Transverse colon (tissue), 4 donors: ENCODE measurements at regions not wholly inside any gene's neighbourhood (a gene's known extent, or its start where the extent isn't known, plus 50 kb on each side); places are given as distances from the start of the nearest gene placed in this dataset.

Source experiments
- DNase-seq: peaks from one replicate; pipeline ENCODE4 v3.0.0-alpha.2; 2019
- H3K27ac ChIP-seq, 4 donors: fragments of 200-600 bp; sonication (generic); 2 replicates each; pipeline ENCODE4 v1.5.1; 2016 to 2018; ENCODE audit warnings: inconsistent platforms in 4 of 4
- H3K27me3 ChIP-seq: fragments of 200-600 bp; sonication (generic); 2 replicates; pipeline ENCODE4 v1.5.1; 2017; ENCODE audit warnings: inconsistent platforms
- H3K36me3 ChIP-seq, 4 donors: fragments of 200-600 bp; sonication (generic); 2 replicates each; pipeline ENCODE4 v1.5.1; 2017 to 2019; ENCODE audit warnings: inconsistent platforms in 4 of 4
- H3K4me1 ChIP-seq, 4 donors: fragments of 200-600 bp; sonication (generic); 2 replicates each; pipeline ENCODE4 v1.5.1; 2017 to 2020; ENCODE audit warnings: inconsistent platforms in 4 of 4
- H3K4me3 ChIP-seq, 4 donors: fragments of 200-600 bp; sonication (generic); 1 replicate in 1 of 4; 2 replicates in 3 of 4; pipeline versions ENCODE4 v1.5.1 to v1.6.1; 2017 to 2019; ENCODE audit warnings: inconsistent platforms in 4 of 4
- H3K9me3 ChIP-seq, 2 donors: fragments of 200-600 bp; sonication (generic); 2 replicates each; pipeline ENCODE4 v1.5.1; 2017 to 2019; ENCODE audit warnings: inconsistent platforms in 2 of 2
- CTCF ChIP-seq, 5 experiments: fragments of 200-600 bp in 3 of 5; fragments of 450-650 bp in 2 of 5; sonication (generic) in 3 of 5; IDR thresholded peaks; 1 replicate in 2 of 5; 2 replicates in 3 of 5; pipeline ENCODE4 v1.5.1; 2016 to 2017; ENCODE audit warnings: antibody characterized with exemption in 5 of 5, inconsistent platforms in 3 of 5, mild to moderate bottlenecking in 2 of 5, moderate library complexity in 1 of 5
- EP300 ChIP-seq: sonication (generic); formaldehyde crosslinking; IDR thresholded peaks from one replicate; pipeline ENCODE4 v1.6.1; 2017; ENCODE audit warnings: antibody characterized with exemption, low read depth
- POLR2A ChIP-seq: fragments of 450-650 bp; IDR thresholded peaks from one replicate; pipeline ENCODE4 v1.6.1; 2016; ENCODE audit warnings: antibody characterized with exemption, mild to moderate bottlenecking, moderate library complexity
- POLR2AphosphoS5 ChIP-seq, 3 donors: sonication (generic); formaldehyde crosslinking; IDR thresholded peaks; one replicate each; pipeline ENCODE4 v1.6.1; 2016; ENCODE audit warnings: antibody characterized with exemption in 3 of 3
- WGBS, 2 donors: methylation state at CpG; one replicate each; pipeline ENCODE4 v1.1.5; 2018; ENCODE audit warnings: low coverage in 1 of 2; 5-methylcytosine and 5-hydroxymethylcytosine counted together
- in situ Hi-C, 4 donors: fragments of 200-750 bp; cut with MboI; loops; one replicate each; pipeline versions ENCODE4 v1.15.0 to v1.15.1; 2017; ENCODE audit warnings: low sequenced_read_pairs in 3 of 4, low pct_ligation_motif_present in 1 of 4, low pct_unique_long_range_greater_than_20kb in 1 of 4
- intact Hi-C: fragments of 100-400 bp; cut with DNase I; formaldehyde crosslinking; loops from one replicate; pipeline ENCODE4 v1.15.1; 2023; ENCODE audit warnings: low total_unique reads

- in situ Hi-C loops: loop anchor here in 2 of 4 donors (25.0 kb wide), 2 partner anchors 435 to 535 kb away; partner anchors contain the start of genes HMX2 (in 1 of the 2) and HMX3 (in 1 of the 2)
These were observed 94.2 kb upstream of the GPR26 start for GRCh38 chr10:123571978-123572377.

GRCh38 chr10:123573236-123574108, 92.7 kb upstream of the GPR26 start:
- DNase-seq: peak; percentile 59
- intact Hi-C loops: no loop called here
- no peaks in the 10 kb centered on the region for H3K9me3 ChIP-seq
- 15% methylated on average over 9 of the region's 9 CpGs; no CpG with 5 or more reads in 1 of the 2 donors for WGBS, 2 donors
- TF ChIP-seq POLR2A (no peak), POLR2AphosphoS5 (IDR thresholded peaks at IDR 0.05) (no peak), CTCF (IDR thresholded peaks at IDR 0.05) (peak; percentile 32 to 65 (median 57)), EP300 (no peak)
- peaks cover 56% of the 10 kb centered on the region for H3K27me3 ChIP-seq
- H3K4me1 ChIP-seq: no peaks in the 10 kb centered on the region
- H3K4me3 ChIP-seq: no peak overlapping the region
- in situ Hi-C loops: loop anchor here in 2 of 4 donors (25.0 kb wide), 2 partner anchors 436 to 536 kb away; partner anchors contain the start of genes HMX2 (in 1 of the 2) and HMX3 (in 1 of the 2)
- no peaks in the 10 kb centered on the region for H3K36me3 ChIP-seq
- H3K27ac ChIP-seq: no peak overlapping the region

More at GRCh38 chr10:123571978-123572377, 94.2 kb upstream of the GPR26 start:
- no peak for TF ChIP-seq POLR2A
- no peak for TF ChIP-seq EP300
- TF ChIP-seq CTCF (IDR thresholded peaks at IDR 0.05): no peak
- no peak for TF ChIP-seq POLR2AphosphoS5 (IDR thresholded peaks at IDR 0.05)
- Histone ChIP-seq H3K4me1 (no peaks in the 10 kb centered on the region), H3K27me3 (peaks cover 64% of the 10 kb centered on the region), H3K9me3 (no peaks in the 10 kb centered on the region), H3K36me3 (no peaks in the 10 kb centered on the region), H3K4me3 (no peak overlapping the region), H3K27ac (no peak overlapping the region)
- no peak for DNase-seq
- 66 to 81% methylated on average over 5 to 8 of the region's 8 CpGs for WGBS, 2 donors
- intact Hi-C loops: no loop called here

- Histone ChIP-seq H3K27me3 (peaks cover 49% of the 10 kb centered on the region), H3K4me3 (no peak overlapping the region), H3K27ac (no peak overlapping the region), H3K9me3 (no peaks in the 10 kb centered on the region), H3K36me3 (no peaks in the 10 kb centered on the region), H3K4me1 (no peaks in the 10 kb centered on the region)
- TF ChIP-seq EP300: no peak
- no peak for TF ChIP-seq POLR2AphosphoS5 (IDR thresholded peaks at IDR 0.05)
- TF ChIP-seq POLR2A: no peak
- TF ChIP-seq CTCF (IDR thresholded peaks at IDR 0.05): no peak
- in situ Hi-C loops: loop anchor here in 2 of 4 donors (25.0 kb wide), 2 partner anchors 437 to 537 kb away; partner anchors contain the start of genes HMX2 (in 1 of the 2) and HMX3 (in 1 of the 2)
- no peak for DNase-seq
- 67 to 76% methylated on average over 1 to 7 of the region's 7 CpGs for WGBS, 2 donors
- intact Hi-C loops: no loop called here
These were observed 92.0 kb upstream of the GPR26 start for GRCh38 chr10:123574109-123574698.

- no peak for TF ChIP-seq CTCF (IDR thresholded peaks at IDR 0.05)
- TF ChIP-seq POLR2A: no peak
- no peak for TF ChIP-seq POLR2AphosphoS5 (IDR thresholded peaks at IDR 0.05)
- no peak for TF ChIP-seq EP300
- no peaks in the 10 kb centered on the region for H3K9me3 ChIP-seq
- WGBS, 2 donors: 43 to 66% methylated on average over 2 to 6 of the region's 6 CpGs
- peaks cover 40% of the 10 kb centered on the region for H3K27me3 ChIP-seq
- DNase-seq: no peak
- H3K36me3 ChIP-seq: no peaks in the 10 kb centered on the region
- in situ Hi-C loops: loop anchor here (5.0 to 25.0 kb wide), 2 partner anchors 392 to 812 kb away; no protein-coding TSS in a partner anchor
- intact Hi-C loops: no loop called here
- H3K4me1 ChIP-seq: no peaks in the 10 kb centered on the region
- H3K4me3 ChIP-seq: no peak overlapping the region
- H3K27ac ChIP-seq: no peak overlapping the region
These were observed 91.0 kb upstream of the GPR26 start for GRCh38 chr10:123575105-123575504.
